ENCODE measurements at regions not wholly inside any gene's neighbourhood (a gene's known extent, or its start where the extent isn't known, plus 50 kb on each side); places are given as distances from the start of the nearest gene placed in this dataset.
A peak's percentile ranks its signal among the peaks of the same experiment; 100 is the strongest.

DNA sequence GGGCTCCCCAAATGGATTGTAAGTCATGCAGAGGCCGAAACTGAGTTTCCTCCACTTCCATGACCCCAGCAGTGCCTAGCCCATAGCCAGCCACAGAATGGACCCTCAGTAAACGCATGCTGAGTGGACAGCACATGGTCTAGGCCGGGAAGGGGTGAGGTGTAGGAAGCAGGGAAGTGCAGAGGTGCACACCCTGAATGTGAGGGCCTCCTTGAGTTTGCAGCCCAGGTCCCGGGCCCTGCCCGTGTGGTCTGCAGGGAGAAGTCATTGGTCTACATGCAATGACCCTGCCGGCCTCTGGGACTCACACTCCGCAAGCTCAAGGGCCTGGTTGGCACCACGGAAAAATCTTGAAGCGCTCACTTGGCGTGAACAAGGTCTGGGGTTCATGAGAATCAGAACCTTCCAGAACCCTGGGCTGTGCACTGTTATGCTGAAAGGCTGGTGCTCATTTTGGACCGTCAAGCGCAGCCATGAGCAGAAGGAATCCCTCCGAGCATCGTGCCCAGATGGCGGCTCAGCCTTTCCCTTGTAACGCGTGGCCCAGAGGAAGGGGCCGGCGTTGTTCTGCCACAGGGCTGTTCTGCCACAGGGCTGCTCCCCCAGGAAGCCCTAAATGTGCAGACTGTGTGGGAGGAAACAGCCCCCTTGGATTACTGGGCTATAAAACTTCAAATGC, 66.4 kb downstream of the PSMG1 start:
- Histone ChIP-seq H4K20me1 (ENCODE audit: insufficient read depth, low read length) (no peaks in the 10 kb centered on the region), H3K27me3 (ENCODE audit: insufficient read depth, low read length) (peaks cover 11% of the 10 kb centered on the region), H2AFZ (ENCODE audit: low read length) (no peak overlapping the region), H3K4me2 (ENCODE audit: insufficient read depth, low read length) (no peak overlapping the region), H3K27ac (ENCODE audit: low read depth, low read length) (no peak overlapping the region), H3K9me3 (ENCODE audit: low read depth, low read length) (no peaks in the 10 kb centered on the region), H3K4me1 (ENCODE audit: insufficient read depth, low read length) (peaks cover 21% of the 10 kb centered on the region), H3K4me3 (ENCODE audit: insufficient read depth, low read length) (no peak overlapping the region), H3K36me3 (ENCODE audit: insufficient read depth, low read length) (no peaks in the 10 kb centered on the region), H3K79me2 (ENCODE audit: insufficient read depth, low read length) (no peaks in the 10 kb centered on the region)
- TF ChIP-seq, protein P1, sequence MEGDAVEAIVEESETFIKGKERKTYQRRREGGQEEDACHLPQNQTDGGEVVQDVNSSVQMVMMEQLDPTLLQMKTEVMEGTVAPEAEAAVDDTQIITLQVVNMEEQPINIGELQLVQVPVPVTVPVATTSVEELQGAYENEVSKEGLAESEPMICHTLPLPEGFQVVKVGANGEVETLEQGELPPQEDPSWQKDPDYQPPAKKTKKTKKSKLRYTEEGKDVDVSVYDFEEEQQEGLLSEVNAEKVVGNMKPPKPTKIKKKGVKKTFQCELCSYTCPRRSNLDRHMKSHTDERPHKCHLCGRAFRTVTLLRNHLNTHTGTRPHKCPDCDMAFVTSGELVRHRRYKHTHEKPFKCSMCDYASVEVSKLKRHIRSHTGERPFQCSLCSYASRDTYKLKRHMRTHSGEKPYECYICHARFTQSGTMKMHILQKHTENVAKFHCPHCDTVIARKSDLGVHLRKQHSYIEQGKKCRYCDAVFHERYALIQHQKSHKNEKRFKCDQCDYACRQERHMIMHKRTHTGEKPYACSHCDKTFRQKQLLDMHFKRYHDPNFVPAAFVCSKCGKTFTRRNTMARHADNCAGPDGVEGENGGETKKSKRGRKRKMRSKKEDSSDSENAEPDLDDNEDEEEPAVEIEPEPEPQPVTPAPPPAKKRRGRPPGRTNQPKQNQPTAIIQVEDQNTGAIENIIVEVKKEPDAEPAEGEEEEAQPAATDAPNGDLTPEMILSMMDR (IDR thresholded peaks at IDR 0.05; ENCODE audit: extremely low read depth, low read depth, low read length) = no peak
- DNase-seq (ENCODE audit: insufficient read length, low spot score, missing footprints) = no peak

DNA sequence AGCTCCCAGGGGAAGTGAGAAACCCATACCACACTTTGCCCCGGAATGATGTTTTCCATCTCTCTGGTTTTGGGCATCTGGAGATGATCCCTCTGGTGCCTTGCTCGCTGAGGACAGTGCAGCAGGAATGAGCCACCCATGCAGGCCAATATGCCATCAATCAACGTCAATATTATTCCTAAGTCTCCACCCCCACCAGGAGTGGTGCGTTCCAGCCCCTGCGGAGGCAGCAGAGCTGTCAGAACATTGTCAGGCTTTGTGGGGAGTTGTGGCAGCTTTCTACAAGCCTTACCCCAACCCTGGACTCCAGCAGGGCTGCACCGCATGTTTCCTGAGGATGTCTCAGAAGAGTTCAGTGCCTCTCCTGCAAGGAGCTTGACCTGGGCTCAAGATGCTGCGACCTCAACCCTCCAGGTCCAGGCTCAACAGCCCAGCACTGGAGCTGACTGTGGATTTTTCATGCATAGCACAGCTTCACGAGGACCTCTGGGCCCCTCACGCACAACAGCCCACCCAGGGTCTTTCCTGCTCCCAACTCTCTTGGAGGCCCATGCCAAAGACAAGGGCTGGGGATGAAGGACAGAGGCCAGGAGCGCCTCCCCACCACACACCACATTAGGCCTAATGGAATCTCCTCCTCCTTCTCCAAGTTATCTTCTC, 67.5 kb downstream of the PSMG1 start:
- peak overlapping the region; percentile 18 for H3K4me2 ChIP-seq (ENCODE audit: insufficient read depth, low read length)
- H3K4me1 ChIP-seq (ENCODE audit: insufficient read depth, low read length) = peaks cover 22% of the 10 kb centered on the region
- no peak for DNase-seq (ENCODE audit: insufficient read length, low spot score, missing footprints)

DNA sequence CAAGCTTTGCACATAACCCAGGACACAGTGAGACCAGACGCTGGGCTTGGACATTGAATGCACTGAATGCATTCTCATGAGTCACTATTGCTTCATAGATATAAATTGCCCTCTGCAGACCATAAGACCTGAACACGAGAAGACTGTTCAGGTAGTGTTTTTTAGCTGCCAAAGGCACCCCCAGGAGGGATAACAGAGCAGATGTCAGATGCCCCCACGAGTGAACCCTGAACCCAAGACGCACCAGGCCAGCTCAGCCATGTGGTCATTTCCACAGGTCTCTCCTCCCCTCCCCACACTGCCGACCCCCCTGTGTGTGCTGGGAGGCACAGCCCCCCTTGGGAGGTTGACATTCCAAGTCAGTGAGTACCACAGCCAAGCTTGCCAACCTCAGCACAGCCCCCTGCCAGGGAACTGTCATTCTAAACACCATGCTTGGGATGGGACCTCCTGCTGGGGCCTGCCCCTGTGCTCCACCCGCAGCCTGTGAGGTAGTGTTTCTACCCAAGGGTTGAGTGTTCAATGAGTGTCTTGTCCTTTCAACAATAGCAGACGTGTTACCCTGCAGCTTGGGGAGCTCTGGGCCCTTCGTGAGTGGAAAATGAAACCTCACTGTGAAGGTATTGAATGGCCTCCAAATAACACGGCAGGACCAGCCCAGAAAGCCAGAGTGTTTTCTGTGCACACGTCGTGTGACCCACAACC, 68.2 kb downstream of the PSMG1 start:
- Histone ChIP-seq H3K27me3 (ENCODE audit: insufficient read depth, low read length) (peaks cover 6% of the 10 kb centered on the region), H3K79me2 (ENCODE audit: insufficient read depth, low read length) (no peaks in the 10 kb centered on the region), H4K20me1 (ENCODE audit: insufficient read depth, low read length) (no peaks in the 10 kb centered on the region), H3K4me1 (ENCODE audit: insufficient read depth, low read length) (peaks cover 22% of the 10 kb centered on the region), H3K9me3 (ENCODE audit: low read depth, low read length) (no peaks in the 10 kb centered on the region), H3K27ac (ENCODE audit: low read depth, low read length) (no peak overlapping the region), H3K4me2 (ENCODE audit: insufficient read depth, low read length) (peak overlapping the region; percentile 18), H2AFZ (ENCODE audit: low read length) (no peak overlapping the region), H3K36me3 (ENCODE audit: insufficient read depth, low read length) (no peaks in the 10 kb centered on the region), H3K4me3 (ENCODE audit: insufficient read depth, low read length) (no peak overlapping the region)
- peak; percentile 90 for DNase-seq (ENCODE audit: insufficient read length, low spot score, missing footprints)
- TF ChIP-seq, protein P1 (IDR thresholded peaks at IDR 0.05; ENCODE audit: extremely low read depth, low read depth, low read length) = no peak

More for the DNA sequence above, 67.5 kb downstream of the PSMG1 start:
- Histone ChIP-seq H3K9me3 (ENCODE audit: low read depth, low read length) (no peaks in the 10 kb centered on the region), H2AFZ (ENCODE audit: low read length) (no peak overlapping the region), H3K36me3 (ENCODE audit: insufficient read depth, low read length) (no peaks in the 10 kb centered on the region), H3K4me3 (ENCODE audit: insufficient read depth, low read length) (no peak overlapping the region), H3K79me2 (ENCODE audit: insufficient read depth, low read length) (no peaks in the 10 kb centered on the region), H3K27me3 (ENCODE audit: insufficient read depth, low read length) (peaks cover 8% of the 10 kb centered on the region), H4K20me1 (ENCODE audit: insufficient read depth, low read length) (no peaks in the 10 kb centered on the region), H3K27ac (ENCODE audit: low read depth, low read length) (no peak overlapping the region)
- TF ChIP-seq, protein P1 (IDR thresholded peaks at IDR 0.05; ENCODE audit: extremely low read depth, low read depth, low read length) = no peak
